Stimulated activated CD4-positive, alpha-beta T cell treated with anti-CD3 and anti-CD28 coated beads, TNF-alpha, amount 100 ng/mL, for 24 hours (primary cell): ENCODE measurements at regions not wholly inside any gene's neighbourhood (a gene's known extent, or its start where the extent isn't known, plus 50 kb on each side); places are given as distances from the start of the nearest gene placed in this dataset.

ENCODE experiments used
- DNase-seq, 3 experiments: peaks; one replicate each; pipeline ENCODE4 v3.0.0-alpha.2; 2020; ENCODE audit warnings: low read depth in 3 of 3

DNA sequence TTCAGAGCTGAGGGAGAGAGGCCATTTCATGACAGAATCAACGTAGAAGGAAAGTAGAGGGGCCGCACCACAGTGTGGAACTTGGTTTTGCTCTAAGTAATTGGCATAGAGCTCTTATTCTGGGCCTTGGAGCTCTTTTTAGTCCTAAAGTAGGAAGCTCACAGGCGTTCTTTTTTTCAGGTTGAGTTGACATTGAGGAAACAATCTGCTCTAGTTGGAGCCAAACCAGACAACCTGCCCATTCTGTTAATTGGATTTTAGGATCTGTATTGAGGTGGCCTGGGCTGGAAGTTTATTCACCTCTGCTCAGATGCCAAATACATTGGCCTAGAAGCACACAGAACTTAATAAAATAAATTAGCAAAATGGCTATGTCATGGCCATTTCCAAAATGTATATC lies 1093.9 kb downstream of the ADGRL2 start:
- no peak for DNase-seq

DNA sequence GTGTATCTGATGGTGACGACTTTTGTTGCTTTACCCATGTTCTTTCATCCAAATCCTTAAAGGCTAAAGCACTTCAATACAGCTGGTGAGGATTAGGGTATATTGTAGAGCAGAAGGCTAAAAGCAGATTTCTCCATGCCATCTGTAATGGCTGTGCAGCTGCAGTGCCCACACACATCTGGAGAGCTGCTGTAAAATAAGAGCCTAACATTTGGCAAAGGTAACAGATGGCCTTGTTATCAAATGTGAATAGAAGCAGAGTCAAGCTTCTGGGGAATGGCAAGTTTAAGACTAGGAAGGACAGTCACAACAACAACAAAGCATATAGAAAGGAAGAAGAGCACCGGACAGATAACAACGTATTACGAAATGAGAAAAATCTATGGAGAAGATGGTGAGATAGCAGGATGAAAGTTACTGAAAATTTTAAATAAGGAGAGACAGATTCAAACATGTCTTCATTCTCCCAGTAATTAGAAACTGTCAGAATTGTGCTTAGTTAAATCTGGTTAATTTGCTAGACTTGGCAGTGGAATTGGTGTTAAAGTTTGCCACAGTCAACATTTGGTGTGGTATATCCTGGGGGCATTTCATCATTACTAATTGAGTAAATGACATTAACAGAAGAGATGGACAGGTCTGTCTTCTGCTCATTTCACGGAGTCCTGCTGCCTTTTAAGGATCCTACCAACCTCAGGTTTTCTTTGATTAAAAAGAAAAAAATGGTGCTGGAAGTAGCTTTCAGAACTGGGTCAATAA lies 1093.2 kb downstream of the ADGRL2 start:
- no peak for DNase-seq

GRCh38 chr1:82880506-82880905 lies 1079.8 kb downstream of the ADGRL2 start:
- DNase-seq, result no peak

GRCh38 chr1:82879701-82880305 lies 1079.1 kb downstream of the ADGRL2 start:
- no peak for DNase-seq

DNA sequence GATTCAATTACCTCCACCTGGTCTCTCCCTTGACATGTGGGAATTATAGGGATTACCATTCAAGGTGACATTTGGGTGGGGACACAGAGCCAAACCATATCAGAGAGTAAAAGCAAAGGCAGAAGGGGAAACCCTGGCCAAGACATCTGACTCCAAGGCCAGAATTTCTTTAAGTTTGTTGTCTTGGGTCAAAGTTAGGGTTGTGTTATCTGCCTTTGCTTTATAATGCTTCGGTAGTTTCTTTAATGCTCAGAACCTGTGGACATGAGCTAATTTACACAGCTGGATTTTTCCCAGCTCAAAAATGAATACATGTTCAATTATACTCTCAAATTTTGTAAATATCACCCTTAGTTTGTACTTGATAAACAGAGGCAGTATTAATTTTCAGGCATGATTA lies 1074.4 kb downstream of the ADGRL2 start:
- no peak for DNase-seq

- DNase-seq, result no peak
Measured at GRCh38 chr1:82874041-82874440, 1073.3 kb downstream of the ADGRL2 start.

DNA sequence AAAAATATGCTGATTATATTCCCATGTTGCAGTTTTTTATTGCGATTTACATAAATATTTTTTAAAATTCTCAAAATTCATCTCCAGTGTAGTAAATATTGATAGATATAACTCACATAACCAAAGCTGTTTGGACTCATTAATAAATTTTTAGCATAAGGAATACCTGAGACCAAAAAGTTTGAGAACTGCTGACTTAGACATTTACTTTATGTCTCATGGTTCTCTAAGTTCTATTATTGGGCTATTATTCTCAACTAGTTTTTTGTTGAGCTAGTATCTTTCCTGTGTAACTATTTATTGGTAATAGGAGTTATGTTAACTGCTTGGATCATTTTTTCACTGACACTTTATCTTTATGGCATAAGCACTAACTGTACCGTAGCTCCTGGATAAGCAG lies 1069.6 kb downstream of the ADGRL2 start:
- no peak for DNase-seq

- DNase-seq, result no peak
Measured at GRCh38 chr1:82867781-82868180, 1067.0 kb downstream of the ADGRL2 start.

DNA sequence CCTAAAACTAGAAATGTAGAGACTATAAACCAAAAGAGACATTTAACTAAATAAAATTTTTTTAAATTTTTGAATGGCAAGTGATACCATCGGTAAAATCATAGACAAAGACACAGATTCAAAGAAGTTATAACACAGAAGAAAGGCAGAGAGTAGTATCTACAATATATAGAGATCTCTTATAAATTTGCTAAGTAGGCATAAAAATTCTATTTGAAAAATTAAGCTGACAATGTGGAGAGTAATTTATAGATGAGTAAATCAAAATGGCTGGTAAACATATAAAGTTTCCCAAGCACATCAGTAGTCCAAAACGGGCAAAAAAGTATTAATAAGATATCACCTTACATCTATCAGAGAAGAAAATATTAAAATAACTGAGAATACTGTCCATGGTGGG lies 1061.0 kb downstream of the ADGRL2 start:
- DNase-seq, result no peak

DNA sequence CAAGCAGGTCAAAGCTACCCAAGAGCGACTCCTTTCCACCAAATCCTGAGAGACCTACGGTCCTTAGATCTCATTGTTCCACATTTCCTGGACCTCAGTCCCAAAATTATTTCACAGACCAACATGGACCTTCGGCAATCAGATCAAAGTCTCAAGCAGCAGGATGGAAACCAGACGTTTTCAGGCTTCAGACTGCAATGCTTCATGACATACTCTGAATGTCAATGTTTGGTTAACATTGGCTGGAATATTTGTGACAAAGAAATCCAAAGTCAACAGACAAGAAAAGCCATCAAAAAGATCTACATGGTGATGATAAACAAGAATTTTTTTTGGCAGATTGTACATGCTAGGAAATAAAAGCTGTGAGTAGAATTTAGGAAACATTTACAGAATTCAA lies 1057.3 kb downstream of the ADGRL2 start:
- DNase-seq, result no peak

DNA sequence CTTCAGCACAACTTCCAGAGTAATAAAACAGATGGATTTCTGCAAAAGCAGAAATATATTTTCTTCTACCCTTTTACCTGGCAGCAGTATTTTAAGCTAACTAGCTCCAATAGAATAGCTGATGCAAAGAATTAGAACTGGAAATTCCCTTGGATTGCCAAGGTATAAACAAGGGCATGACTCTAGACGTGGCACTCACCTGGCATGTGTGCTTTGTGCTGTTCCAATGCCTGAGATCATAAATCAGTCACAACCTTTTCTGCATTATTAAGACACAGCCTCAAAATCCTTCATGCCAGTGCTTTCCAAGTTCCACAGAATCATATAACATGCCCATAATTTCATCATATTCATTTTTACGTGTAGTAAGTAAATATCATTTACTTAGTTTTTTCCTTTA lies 1048.7 kb downstream of the ADGRL2 start:
- DNase-seq, result no peak

- DNase-seq, result no peak
Measured at GRCh38 chr1:82848043-82848442, 1047.3 kb downstream of the ADGRL2 start.

GRCh38 chr1:82845866-82846265 lies 1045.1 kb downstream of the ADGRL2 start:
- no peak for DNase-seq

DNA sequence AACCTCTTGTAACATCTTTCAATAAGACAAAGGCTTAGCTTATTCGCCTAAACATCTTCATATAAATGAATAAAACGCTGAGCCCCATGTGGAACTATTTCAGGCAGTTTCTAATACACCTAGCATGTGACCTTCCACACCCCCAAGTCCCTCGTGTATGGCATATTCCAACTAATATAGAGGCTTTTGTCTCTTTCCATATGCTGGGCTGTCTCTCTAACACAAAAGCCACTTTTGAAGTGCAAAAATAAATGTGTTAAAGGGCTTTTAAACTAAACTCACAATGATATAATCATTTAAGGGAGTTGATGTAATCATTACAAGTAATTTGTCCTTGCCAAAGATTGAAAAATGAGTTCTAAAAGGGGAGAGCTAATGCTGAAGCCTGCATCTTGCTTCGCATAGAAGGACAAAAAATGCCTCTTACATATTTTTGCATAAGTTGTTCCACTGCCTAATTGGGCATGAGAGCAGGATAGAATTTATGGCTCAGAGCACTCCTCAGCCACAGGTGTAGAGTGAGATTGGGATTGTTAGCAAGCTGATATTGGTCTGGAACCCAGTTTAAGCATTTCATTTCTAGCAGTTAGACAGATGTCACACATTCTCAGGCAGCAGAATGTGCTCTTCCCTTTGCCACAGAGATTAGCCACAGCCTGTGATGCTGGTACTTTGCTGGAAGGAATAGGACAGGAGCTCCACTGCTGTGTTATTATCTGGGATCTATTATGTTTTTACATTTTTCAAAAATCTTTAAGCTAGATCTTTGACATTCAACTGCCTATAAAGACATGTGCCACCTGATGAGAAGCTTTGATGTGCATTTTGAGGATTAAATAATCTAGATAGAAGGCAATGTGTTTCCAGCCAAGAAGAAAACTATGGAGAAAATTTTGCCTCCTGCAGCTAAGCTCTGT lies 1044.4 kb downstream of the ADGRL2 start:
- DNase-seq, result no peak

- no peak for DNase-seq
Measured at GRCh38 chr1:82844447-82844846, 1043.7 kb downstream of the ADGRL2 start.

DNA sequence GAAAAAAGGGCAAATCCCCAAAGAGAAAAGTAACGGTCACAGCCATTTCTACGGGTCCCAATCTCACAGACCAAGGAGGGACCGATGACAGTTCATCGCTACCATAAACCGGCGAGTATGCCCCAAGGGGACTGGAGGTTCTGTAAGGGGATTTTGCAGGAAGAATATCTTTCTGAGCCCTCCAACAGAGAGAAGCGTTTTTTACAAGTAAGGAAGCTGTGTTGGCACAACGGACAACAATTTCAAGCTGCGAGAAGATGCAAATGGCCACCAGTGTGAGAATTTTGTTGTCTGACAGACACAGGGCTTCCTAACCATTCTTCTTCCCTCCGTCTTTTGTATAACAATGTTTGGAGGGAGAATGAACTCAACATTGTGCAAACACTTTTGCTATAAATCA lies 1043.1 kb downstream of the ADGRL2 start:
- no peak for DNase-seq

DNA sequence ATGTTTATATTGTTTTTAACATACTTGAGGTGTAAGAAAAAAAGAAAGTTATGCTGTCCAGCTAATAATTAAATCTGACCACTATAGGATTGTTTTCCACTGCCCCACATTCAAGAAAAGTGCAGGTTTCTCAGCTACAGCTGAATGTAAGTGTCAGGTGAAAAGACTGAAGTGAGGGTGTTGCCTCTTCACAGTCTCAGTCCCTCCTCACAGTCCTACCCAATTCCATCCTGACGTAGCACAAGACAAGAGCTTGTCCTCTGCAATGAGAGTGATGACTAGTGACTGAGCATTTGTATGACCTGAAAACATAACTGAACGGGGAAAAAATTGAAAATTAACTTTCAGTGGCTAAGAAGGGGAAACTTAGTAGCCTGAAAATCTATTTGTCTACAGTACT lies 1039.5 kb downstream of the ADGRL2 start:
- no peak for DNase-seq

GRCh38 chr1:82837766-82838465 lies 1037.2 kb downstream of the ADGRL2 start:
- no peak for DNase-seq

DNA sequence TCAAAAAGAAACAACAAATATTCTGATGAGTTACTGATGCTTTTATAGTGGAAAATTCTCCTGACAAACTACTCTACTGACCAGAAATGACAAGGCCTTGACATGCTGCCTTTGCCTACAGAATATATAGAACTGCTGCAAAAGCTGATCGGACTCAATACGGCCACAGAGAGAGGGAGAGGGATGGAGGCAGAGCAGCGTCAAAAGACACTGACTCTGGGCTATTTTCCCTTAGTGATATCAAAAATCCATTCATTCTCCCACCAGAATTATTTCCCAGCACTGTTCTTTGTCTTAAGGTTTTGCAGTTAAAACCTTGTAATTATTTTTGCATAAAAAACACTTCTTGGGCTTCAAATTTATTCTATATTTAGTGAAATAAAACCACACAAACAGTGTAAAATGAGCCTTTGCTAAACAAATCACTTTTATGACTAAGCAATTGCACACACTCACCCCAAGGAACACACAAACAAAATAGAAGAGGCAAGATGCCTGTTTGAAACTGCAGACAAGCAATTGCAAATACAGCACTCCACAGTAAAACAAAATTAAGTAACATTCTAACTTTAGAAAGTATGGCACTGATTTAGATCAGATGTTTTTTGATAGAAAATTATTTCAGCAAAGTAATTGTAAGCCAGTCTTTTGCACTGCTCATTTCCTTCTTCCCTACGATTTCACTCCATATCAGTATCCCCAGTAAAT lies 1036.4 kb downstream of the ADGRL2 start:
- no peak for DNase-seq

DNA sequence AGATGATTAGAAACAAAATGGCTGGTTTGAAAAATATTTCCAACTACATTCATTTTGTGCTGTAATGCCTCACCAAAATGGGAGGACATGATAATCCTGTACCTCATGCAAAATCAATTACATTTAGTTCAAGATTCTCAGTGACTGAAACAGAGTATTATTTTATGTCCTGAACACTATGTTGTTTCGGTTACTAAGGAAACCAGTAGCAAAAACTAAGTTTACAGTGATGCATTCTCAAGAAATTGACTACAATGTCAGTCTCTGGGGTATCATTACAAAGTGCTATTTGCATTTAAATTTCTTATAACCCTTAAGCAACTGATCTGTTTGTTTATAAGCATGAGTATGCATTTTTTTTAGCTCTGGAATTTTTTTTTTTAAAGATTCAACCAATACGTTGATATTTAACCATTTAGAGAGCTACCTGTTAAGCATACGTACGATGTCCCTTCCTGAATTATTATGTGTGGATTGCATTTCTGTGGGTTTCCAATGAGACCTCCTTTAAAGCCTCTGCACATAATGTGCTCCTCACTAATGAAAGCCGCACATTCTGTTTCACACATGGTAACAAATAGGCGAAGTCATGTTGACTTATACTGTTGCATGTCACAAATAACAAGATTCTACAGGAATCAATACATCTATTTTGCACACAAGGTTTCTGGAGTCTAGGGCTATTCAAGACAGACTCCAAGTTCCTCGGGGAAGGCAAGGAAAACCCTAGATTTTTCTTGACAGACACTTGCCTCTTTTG lies 1035.7 kb downstream of the ADGRL2 start:
- DNase-seq, result no peak
